ENCODE measurements at regions not wholly inside any gene's neighbourhood (a gene's known extent, or its start where the extent isn't known, plus 50 kb on each side); places are given as distances from the start of the nearest gene placed in this dataset.

DNA sequence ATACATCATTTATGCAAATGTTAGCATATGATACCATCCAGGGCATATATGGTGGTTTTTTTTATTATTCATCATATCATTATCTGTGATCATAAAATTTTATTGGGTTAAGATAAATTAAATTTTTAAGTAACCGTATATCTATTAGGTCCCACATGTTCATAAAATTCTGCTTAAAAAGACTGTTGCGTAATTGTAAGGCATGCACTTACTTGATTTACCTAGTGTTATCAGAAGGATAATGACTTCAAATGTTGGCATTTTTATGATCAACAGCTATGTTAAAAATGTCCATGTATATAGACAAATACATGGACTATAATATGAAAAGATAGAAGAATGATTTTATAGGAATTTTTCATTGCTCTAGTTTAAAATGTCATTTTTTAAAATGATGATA is 1625.5 kb upstream of the CELF4 start:
- no peaks in the 10 kb centered on the region for H3K4me1 ChIP-seq (ENCODE audit: control insufficient read depth in 2 of 2, insufficient read depth in 2 of 2, low read length in 1 of 2)
- no peaks in the 10 kb centered on the region for H3K36me3 ChIP-seq (ENCODE audit: control insufficient read depth in 2 of 2, insufficient read depth in 2 of 2, low read length in 1 of 2)
- no peak overlapping the region for H3K4me3 ChIP-seq (ENCODE audit: low read depth in 1 of 2, low read length in 2 of 2)
- no peaks in the 10 kb centered on the region for H3K27me3 ChIP-seq (ENCODE audit: control insufficient read depth in 1 of 2, insufficient read depth in 2 of 2, low read length in 2 of 2)
- H3K27ac ChIP-seq (ENCODE audit: low read depth in 2 of 2, low read length in 1 of 2) = no peak overlapping the region
- WGBS, 2 donors = 88 to 92% methylated on average over 2 of the region's 2 CpGs
- no peaks in the 10 kb centered on the region for H3K9me3 ChIP-seq (ENCODE audit: control insufficient read depth in 2 of 2, insufficient read depth in 1 of 2, low read depth in 1 of 2, low read length in 1 of 2)

DNA sequence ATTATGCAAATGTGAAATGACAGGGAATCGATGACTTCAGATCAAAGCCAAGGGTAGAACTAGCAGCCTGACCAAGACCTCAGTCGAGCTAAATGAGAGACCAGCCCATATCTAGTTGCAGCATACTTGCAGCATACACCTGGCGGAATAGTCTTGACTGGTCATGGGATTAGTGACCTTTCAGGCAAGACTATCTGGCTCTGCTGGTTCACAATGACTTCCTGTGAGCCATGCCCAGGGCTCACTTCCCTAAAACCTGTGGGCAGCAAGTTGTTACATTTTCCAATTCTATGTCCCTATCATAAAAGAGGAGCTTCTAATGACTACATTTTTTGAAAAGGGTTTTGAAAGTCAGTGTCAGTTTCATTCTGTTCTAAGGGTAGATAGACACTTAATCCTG is 1624.9 kb upstream of the CELF4 start:
- H3K36me3 ChIP-seq (ENCODE audit: control insufficient read depth in 2 of 2, insufficient read depth in 2 of 2, low read length in 1 of 2) = no peaks in the 10 kb centered on the region
- no peak overlapping the region for H3K27ac ChIP-seq (ENCODE audit: low read depth in 2 of 2, low read length in 1 of 2)
- H3K4me3 ChIP-seq (ENCODE audit: low read depth in 1 of 2, low read length in 2 of 2) = no peak overlapping the region
- 63 to 65% methylated on average over 3 of the region's 3 CpGs for WGBS, 2 donors
- H3K4me1 ChIP-seq (ENCODE audit: control insufficient read depth in 2 of 2, insufficient read depth in 2 of 2, low read length in 1 of 2) = no peaks in the 10 kb centered on the region
- H3K27me3 ChIP-seq (ENCODE audit: control insufficient read depth in 1 of 2, insufficient read depth in 2 of 2, low read length in 2 of 2) = no peaks in the 10 kb centered on the region
- H3K9me3 ChIP-seq (ENCODE audit: control insufficient read depth in 2 of 2, insufficient read depth in 1 of 2, low read depth in 1 of 2, low read length in 1 of 2) = no peaks in the 10 kb centered on the region

DNA sequence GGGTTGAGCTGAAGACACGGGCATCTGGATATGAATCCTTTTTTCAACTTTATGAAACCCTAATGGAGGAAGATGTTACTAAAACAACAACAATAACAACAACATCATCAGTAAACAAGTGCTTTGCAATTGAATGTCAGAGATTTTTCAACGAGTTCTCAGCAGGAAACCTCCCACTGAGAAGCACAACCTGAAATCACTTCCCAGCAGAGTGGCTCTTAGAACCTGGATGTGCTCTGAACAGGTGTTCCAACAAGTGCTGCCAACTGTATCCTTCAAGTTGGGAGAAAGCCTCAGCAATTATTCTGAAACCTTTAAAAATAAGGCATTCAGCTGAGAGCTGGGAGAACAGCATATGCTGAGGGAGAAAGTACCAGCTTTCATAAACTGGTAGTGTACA is 1622.7 kb upstream of the CELF4 start:
- no peaks in the 10 kb centered on the region for H3K27me3 ChIP-seq (ENCODE audit: control insufficient read depth in 1 of 2, insufficient read depth in 2 of 2, low read length in 2 of 2)
- H3K4me1 ChIP-seq (ENCODE audit: control insufficient read depth in 2 of 2, insufficient read depth in 2 of 2, low read length in 1 of 2) = no peaks in the 10 kb centered on the region
- WGBS, 2 donors = 80 to 81% methylated on average over 2 of the region's 2 CpGs
- H3K4me3 ChIP-seq (ENCODE audit: low read depth in 1 of 2, low read length in 2 of 2) = no peak overlapping the region
- H3K27ac ChIP-seq (ENCODE audit: low read depth in 2 of 2, low read length in 1 of 2) = no peak overlapping the region
- no peaks in the 10 kb centered on the region for H3K9me3 ChIP-seq (ENCODE audit: control insufficient read depth in 2 of 2, insufficient read depth in 1 of 2, low read depth in 1 of 2, low read length in 1 of 2)
- no peaks in the 10 kb centered on the region for H3K36me3 ChIP-seq (ENCODE audit: control insufficient read depth in 2 of 2, insufficient read depth in 2 of 2, low read length in 1 of 2)

DNA sequence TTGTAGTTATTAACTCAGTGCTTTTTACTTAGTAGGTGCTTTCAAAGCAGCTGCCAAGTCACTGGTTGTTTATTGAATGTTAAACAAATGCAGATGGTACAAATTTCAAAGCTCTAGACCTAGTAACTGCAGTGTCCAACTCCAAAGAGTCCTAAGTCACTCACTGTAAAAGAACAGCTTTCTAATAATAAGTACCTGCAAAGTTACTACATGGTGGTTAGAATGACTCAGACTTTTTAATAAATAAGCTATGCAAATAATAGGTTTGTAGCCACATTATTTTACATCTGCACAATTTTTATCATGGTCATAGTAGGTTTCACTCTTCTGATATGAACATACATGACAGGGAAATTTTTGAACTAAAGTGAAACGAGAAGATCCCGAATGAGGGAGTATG is 1620.4 kb upstream of the CELF4 start:
- Histone ChIP-seq H3K9me3 (ENCODE audit: control insufficient read depth in 2 of 2, insufficient read depth in 1 of 2, low read depth in 1 of 2, low read length in 1 of 2) (no peaks in the 10 kb centered on the region), H3K36me3 (ENCODE audit: control insufficient read depth in 2 of 2, insufficient read depth in 2 of 2, low read length in 1 of 2) (no peaks in the 10 kb centered on the region), H3K27me3 (ENCODE audit: control insufficient read depth in 1 of 2, insufficient read depth in 2 of 2, low read length in 2 of 2) (no peaks in the 10 kb centered on the region), H3K4me1 (ENCODE audit: control insufficient read depth in 2 of 2, insufficient read depth in 2 of 2, low read length in 1 of 2) (no peaks in the 10 kb centered on the region), H3K4me3 (ENCODE audit: low read depth in 1 of 2, low read length in 2 of 2) (no peak overlapping the region), H3K27ac (ENCODE audit: low read depth in 2 of 2, low read length in 1 of 2) (no peak overlapping the region)
- WGBS, 2 donors = 88 to 98% methylated on average over 2 of the region's 2 CpGs

DNA sequence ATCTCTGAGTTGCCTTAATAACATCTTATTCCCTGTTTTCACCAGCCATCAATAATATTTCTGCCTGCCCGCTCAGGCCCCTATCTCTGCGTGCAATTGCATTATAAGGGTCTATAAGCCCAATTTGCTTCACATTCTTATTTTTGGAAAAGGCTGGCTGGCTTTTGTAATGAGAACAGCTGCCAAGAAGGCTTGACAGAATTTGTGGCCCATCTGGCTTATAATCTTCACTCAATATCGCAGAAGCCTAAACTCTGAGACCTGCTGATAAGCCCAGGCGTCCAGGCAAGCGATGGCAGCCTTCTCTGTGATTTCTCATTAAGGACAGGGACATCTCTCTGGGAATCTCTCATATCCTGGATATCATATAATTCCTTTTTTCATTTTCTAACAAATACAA is 1618.6 kb upstream of the CELF4 start:
- no peak overlapping the region for H3K27ac ChIP-seq (ENCODE audit: low read depth in 2 of 2, low read length in 1 of 2)
- 93% methylated on average over 5 of the region's 5 CpGs for WGBS, 2 donors
- no peaks in the 10 kb centered on the region for H3K27me3 ChIP-seq (ENCODE audit: control insufficient read depth in 1 of 2, insufficient read depth in 2 of 2, low read length in 2 of 2)
- no peaks in the 10 kb centered on the region for H3K4me1 ChIP-seq (ENCODE audit: control insufficient read depth in 2 of 2, insufficient read depth in 2 of 2, low read length in 1 of 2)
- H3K36me3 ChIP-seq (ENCODE audit: control insufficient read depth in 2 of 2, insufficient read depth in 2 of 2, low read length in 1 of 2) = no peaks in the 10 kb centered on the region
- no peaks in the 10 kb centered on the region for H3K9me3 ChIP-seq (ENCODE audit: control insufficient read depth in 2 of 2, insufficient read depth in 1 of 2, low read depth in 1 of 2, low read length in 1 of 2)
- no peak overlapping the region for H3K4me3 ChIP-seq (ENCODE audit: low read depth in 1 of 2, low read length in 2 of 2)

DNA sequence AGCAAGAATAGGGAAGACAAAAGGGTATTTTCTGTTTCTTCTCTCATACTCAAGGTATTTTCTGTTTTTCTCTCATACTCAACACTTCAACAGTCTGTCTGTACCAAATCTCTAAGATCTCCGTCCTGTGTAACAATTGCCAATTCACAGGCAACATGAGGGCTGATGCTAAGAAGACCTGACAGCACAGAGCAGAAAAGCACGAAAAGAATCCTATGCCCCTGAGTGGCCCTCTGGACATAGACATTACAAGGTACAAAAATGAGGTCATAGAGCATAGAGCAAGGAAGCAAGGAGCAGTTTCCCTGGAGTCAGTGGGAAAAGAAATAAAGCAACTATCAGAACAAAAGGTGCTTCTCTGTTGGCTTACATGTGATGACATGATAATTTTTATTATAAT is 1612.6 kb upstream of the CELF4 start:
- no peak overlapping the region for H3K4me3 ChIP-seq (ENCODE audit: low read depth in 1 of 2, low read length in 2 of 2)
- H3K9me3 ChIP-seq (ENCODE audit: control insufficient read depth in 2 of 2, insufficient read depth in 1 of 2, low read depth in 1 of 2, low read length in 1 of 2) = no peaks in the 10 kb centered on the region
- H3K4me1 ChIP-seq (ENCODE audit: control insufficient read depth in 2 of 2, insufficient read depth in 2 of 2, low read length in 1 of 2) = no peaks in the 10 kb centered on the region
- no peaks in the 10 kb centered on the region for H3K36me3 ChIP-seq (ENCODE audit: control insufficient read depth in 2 of 2, insufficient read depth in 2 of 2, low read length in 1 of 2)
- no peak overlapping the region for H3K27ac ChIP-seq (ENCODE audit: low read depth in 2 of 2, low read length in 1 of 2)
- no peaks in the 10 kb centered on the region for H3K27me3 ChIP-seq (ENCODE audit: control insufficient read depth in 1 of 2, insufficient read depth in 2 of 2, low read length in 2 of 2)
- WGBS, 2 donors = 82% methylated on average over 2 of the region's 2 CpGs

DNA sequence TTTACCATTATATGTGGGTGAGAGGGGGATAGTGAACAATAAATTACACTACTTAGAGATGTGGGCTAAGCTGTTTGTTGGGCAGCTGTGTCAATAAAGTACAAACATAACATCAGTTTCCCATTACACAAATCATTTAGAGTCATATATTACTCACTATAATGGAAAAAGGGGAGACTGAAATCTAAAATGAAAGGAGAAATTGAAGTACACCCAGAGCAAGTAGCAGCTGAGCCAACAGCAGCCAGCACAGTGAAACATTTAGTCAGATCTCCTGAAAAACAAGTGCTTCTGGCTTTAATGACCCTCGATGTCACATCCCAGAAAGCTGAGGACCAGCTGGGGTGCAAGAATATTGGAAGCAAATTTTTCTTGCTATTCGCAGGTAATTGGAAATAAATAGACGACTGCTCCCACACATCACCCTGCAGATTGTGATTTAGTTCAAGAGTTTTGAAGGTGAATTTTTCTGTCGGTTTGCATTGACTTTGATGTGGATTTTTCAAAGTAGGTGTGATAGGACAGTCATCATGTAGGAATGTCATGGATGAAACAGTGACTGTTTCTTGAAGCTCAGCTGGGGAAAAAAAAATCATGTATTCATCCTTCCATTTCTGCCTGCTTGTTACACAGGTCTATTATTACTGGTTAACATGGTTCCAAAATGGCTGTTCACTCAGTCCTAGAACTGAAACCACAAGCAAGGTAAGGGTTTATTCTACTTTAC is 1607.3 kb upstream of the CELF4 start:
- H3K27ac ChIP-seq (ENCODE audit: low read depth in 2 of 2, low read length in 1 of 2) = no peak overlapping the region
- 71 to 76% methylated on average over 4 of the region's 4 CpGs for WGBS, 2 donors

DNA sequence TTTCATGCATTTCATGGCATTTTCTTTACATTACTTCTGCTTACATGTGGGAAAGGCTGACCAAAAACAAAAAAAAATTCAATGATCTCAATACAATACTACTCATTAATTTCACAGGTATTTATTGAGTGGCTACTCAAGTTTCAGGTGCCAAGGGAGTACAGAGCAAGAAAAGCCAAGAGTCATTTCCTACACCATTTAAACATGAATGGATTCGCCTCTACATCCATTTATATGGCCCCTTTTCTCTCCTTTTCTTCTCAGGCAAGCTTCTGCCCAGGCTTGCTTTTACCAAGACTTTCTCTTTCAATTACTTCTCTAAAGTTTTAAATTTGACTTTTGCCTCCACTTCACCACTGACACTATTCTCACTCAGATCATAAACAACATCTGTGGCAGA is 1603.1 kb upstream of the CELF4 start:
- no peaks in the 10 kb centered on the region for H3K9me3 ChIP-seq (ENCODE audit: control insufficient read depth in 2 of 2, insufficient read depth in 1 of 2, low read depth in 1 of 2, low read length in 1 of 2)
- no peaks in the 10 kb centered on the region for H3K4me1 ChIP-seq (ENCODE audit: control insufficient read depth in 2 of 2, insufficient read depth in 2 of 2, low read length in 1 of 2)
- no peaks in the 10 kb centered on the region for H3K36me3 ChIP-seq (ENCODE audit: control insufficient read depth in 2 of 2, insufficient read depth in 2 of 2, low read length in 1 of 2)
- H3K27me3 ChIP-seq (ENCODE audit: control insufficient read depth in 1 of 2, insufficient read depth in 2 of 2, low read length in 2 of 2) = no peaks in the 10 kb centered on the region
- 81 to 85% methylated on average over 1 of the region's 1 CpG for WGBS, 2 donors
- H3K27ac ChIP-seq (ENCODE audit: low read depth in 2 of 2, low read length in 1 of 2) = no peak overlapping the region
- no peak overlapping the region for H3K4me3 ChIP-seq (ENCODE audit: low read depth in 1 of 2, low read length in 2 of 2)

More for the DNA sequence above, 1607.3 kb upstream of the CELF4 start:
- Histone ChIP-seq H3K27me3 (ENCODE audit: control insufficient read depth in 1 of 2, insufficient read depth in 2 of 2, low read length in 2 of 2) (no peaks in the 10 kb centered on the region), H3K36me3 (ENCODE audit: control insufficient read depth in 2 of 2, insufficient read depth in 2 of 2, low read length in 1 of 2) (no peaks in the 10 kb centered on the region), H3K4me1 (ENCODE audit: control insufficient read depth in 2 of 2, insufficient read depth in 2 of 2, low read length in 1 of 2) (no peaks in the 10 kb centered on the region), H3K9me3 (ENCODE audit: control insufficient read depth in 2 of 2, insufficient read depth in 1 of 2, low read depth in 1 of 2, low read length in 1 of 2) (no peaks in the 10 kb centered on the region), H3K4me3 (ENCODE audit: low read depth in 1 of 2, low read length in 2 of 2) (no peak overlapping the region)

DNA sequence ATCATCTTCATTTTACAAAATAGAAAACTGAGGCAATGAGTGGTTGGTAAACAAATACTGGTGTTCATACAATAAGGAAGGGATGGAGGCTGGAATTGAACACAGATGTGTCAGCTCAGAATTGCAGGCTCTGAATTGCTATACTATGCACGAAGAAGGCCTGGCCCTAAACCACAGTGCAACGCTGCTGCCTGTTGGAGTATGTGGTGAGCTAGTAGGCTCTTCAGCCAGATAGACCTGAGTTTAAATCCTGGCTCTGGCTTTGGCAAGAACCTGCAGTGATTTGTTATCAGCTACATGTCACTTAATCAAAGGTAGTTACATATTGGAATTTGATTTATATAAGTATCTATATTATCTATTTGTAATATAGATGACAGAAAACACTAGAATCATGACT is 1602.4 kb upstream of the CELF4 start:
- Histone ChIP-seq H3K9me3 (ENCODE audit: control insufficient read depth in 2 of 2, insufficient read depth in 1 of 2, low read depth in 1 of 2, low read length in 1 of 2) (no peaks in the 10 kb centered on the region), H3K4me3 (ENCODE audit: low read depth in 1 of 2, low read length in 2 of 2) (no peak overlapping the region), H3K4me1 (ENCODE audit: control insufficient read depth in 2 of 2, insufficient read depth in 2 of 2, low read length in 1 of 2) (no peaks in the 10 kb centered on the region), H3K36me3 (ENCODE audit: control insufficient read depth in 2 of 2, insufficient read depth in 2 of 2, low read length in 1 of 2) (no peaks in the 10 kb centered on the region), H3K27me3 (ENCODE audit: control insufficient read depth in 1 of 2, insufficient read depth in 2 of 2, low read length in 2 of 2) (no peaks in the 10 kb centered on the region), H3K27ac (ENCODE audit: low read depth in 2 of 2, low read length in 1 of 2) (no peak overlapping the region)
- 86 to 90% methylated on average over 2 of the region's 2 CpGs for WGBS, 2 donors

DNA sequence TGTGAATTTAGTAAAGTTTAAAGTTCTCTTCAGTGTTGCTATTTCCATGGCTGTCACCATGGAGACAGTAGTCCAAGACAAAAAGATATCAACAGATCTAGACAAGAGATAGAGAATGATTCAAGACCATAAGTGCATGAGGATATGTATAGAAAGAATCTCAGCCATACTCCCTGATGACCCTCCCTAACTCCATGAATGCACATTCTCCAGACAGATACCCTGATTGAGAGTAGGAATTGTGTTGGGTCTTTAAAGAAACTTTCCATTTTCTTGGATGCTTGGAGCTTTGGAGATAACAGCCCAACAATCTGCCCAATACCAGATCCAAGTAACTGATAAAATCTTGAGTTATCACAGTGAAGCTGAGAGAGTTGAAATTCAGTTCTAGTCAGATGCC is 1601.2 kb upstream of the CELF4 start:
- Histone ChIP-seq H3K36me3 (ENCODE audit: control insufficient read depth in 2 of 2, insufficient read depth in 2 of 2, low read length in 1 of 2) (no peaks in the 10 kb centered on the region), H3K27ac (ENCODE audit: low read depth in 2 of 2, low read length in 1 of 2) (no peak overlapping the region), H3K4me1 (ENCODE audit: control insufficient read depth in 2 of 2, insufficient read depth in 2 of 2, low read length in 1 of 2) (no peaks in the 10 kb centered on the region), H3K4me3 (ENCODE audit: low read depth in 1 of 2, low read length in 2 of 2) (no peak overlapping the region), H3K9me3 (ENCODE audit: control insufficient read depth in 2 of 2, insufficient read depth in 1 of 2, low read depth in 1 of 2, low read length in 1 of 2) (no peaks in the 10 kb centered on the region), H3K27me3 (ENCODE audit: control insufficient read depth in 1 of 2, insufficient read depth in 2 of 2, low read length in 2 of 2) (no peaks in the 10 kb centered on the region)

Measured in esophagus (tissue), 2 donors.